ENCODE measurements at regions not wholly inside any gene's neighbourhood (a gene's known extent, or its start where the extent isn't known, plus 50 kb on each side); places are given as distances from the start of the nearest gene placed in this dataset.

DNA sequence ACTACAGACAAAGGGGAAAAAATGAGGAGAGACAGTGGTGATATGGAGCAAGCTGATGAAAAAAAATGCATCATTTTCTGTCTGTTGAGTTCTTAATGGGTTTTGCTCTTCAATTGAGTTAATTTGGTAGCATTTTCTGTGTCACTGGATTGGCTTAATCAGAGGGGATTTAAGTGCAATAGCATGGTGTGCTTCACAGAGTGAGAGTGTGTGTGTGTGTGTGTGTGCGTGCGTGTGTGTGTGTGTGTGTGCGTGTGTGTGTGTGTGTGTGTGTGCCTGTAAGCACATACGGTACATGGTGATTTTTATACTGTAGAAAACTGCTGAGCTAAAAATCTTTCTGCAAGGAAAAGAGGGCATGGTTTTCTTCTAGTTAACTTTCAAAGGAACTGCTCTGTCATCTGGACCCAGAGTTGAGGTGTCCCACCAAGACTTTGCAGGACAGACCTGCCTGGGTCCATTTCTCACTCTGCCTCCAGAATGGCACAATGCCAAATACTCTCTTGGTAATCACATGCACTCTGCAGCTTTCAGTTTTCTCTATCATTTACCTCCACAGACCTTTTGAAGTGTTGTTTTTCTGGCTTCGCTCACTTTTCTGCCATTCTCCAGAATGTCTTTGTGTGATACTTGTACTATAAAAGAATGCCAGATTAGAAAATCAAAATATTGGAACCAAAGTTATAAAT, 952.6 kb upstream of the SOX9 start:
- CTCF ChIA-PET: no interaction called here
- POLR2A ChIA-PET: no interaction called here
- ATAC-seq (no peak), DNase-seq (ENCODE audit: low read depth, low spot score) (no peak)
- no peak overlapping the region for H3K27ac ChIP-seq (ENCODE audit: low read length)
- peaks cover 2% of the 10 kb centered on the region; the same call in 1 of the 2 replicates for H3K4me1 ChIP-seq (ENCODE audit: control insufficient read depth, insufficient read depth, low read length)
- TF ChIP-seq, protein P1, sequence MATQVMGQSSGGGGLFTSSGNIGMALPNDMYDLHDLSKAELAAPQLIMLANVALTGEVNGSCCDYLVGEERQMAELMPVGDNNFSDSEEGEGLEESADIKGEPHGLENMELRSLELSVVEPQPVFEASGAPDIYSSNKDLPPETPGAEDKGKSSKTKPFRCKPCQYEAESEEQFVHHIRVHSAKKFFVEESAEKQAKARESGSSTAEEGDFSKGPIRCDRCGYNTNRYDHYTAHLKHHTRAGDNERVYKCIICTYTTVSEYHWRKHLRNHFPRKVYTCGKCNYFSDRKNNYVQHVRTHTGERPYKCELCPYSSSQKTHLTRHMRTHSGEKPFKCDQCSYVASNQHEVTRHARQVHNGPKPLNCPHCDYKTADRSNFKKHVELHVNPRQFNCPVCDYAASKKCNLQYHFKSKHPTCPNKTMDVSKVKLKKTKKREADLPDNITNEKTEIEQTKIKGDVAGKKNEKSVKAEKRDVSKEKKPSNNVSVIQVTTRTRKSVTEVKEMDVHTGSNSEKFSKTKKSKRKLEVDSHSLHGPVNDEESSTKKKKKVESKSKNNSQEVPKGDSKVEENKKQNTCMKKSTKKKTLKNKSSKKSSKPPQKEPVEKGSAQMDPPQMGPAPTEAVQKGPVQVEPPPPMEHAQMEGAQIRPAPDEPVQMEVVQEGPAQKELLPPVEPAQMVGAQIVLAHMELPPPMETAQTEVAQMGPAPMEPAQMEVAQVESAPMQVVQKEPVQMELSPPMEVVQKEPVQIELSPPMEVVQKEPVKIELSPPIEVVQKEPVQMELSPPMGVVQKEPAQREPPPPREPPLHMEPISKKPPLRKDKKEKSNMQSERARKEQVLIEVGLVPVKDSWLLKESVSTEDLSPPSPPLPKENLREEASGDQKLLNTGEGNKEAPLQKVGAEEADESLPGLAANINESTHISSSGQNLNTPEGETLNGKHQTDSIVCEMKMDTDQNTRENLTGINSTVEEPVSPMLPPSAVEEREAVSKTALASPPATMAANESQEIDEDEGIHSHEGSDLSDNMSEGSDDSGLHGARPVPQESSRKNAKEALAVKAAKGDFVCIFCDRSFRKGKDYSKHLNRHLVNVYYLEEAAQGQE (IDR thresholded peaks at IDR 0.05; ENCODE audit: insufficient read depth in 1 of 2, low read depth in 2 of 2, low read length in 1 of 2): no peak
- TF ChIP-seq POLR2AphosphoS5 (IDR thresholded peaks at IDR 0.05; ENCODE audit: low read depth, low read length) (no peak), SIN3A (IDR thresholded peaks at IDR 0.05; ENCODE audit: borderline replicate concordance, insufficient read depth, low read depth, low read length) (no peak), TCF7L2 (IDR thresholded peaks at IDR 0.05; ENCODE audit: low read depth, low read length) (no peak)
- TF ChIP-seq, protein P2, sequence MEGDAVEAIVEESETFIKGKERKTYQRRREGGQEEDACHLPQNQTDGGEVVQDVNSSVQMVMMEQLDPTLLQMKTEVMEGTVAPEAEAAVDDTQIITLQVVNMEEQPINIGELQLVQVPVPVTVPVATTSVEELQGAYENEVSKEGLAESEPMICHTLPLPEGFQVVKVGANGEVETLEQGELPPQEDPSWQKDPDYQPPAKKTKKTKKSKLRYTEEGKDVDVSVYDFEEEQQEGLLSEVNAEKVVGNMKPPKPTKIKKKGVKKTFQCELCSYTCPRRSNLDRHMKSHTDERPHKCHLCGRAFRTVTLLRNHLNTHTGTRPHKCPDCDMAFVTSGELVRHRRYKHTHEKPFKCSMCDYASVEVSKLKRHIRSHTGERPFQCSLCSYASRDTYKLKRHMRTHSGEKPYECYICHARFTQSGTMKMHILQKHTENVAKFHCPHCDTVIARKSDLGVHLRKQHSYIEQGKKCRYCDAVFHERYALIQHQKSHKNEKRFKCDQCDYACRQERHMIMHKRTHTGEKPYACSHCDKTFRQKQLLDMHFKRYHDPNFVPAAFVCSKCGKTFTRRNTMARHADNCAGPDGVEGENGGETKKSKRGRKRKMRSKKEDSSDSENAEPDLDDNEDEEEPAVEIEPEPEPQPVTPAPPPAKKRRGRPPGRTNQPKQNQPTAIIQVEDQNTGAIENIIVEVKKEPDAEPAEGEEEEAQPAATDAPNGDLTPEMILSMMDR (IDR thresholded peaks at IDR 0.05): no peak
- in situ Hi-C loops (cut with HindIII; ENCODE audit: low pct_unique_long_range_greater_than_20kb, low sequenced_read_pairs): no loop called here
- intact Hi-C loops (cut with micrococcal nuclease; ENCODE audit: unreplicated experiment): no loop called here
- no TSS peak for BruUV-seq (replicated peaks)
- H3K9me3 ChIP-seq (ENCODE audit: control insufficient read depth, insufficient read depth, low read depth, low read length): no peaks in the 10 kb centered on the region
- no peak overlapping the region for H3K4me3 ChIP-seq (ENCODE audit: low read depth in 2 of 2, low read length in 2 of 2)
- H3K36me3 ChIP-seq (ENCODE audit: control insufficient read depth, insufficient read depth, low read length): no peaks in the 10 kb centered on the region
- peaks cover 2% of the 10 kb centered on the region; the same call in 1 of the 2 replicates for H3K27me3 ChIP-seq (ENCODE audit: control insufficient read depth, insufficient read depth, low read length)

- Histone ChIP-seq H3K9me3 (ENCODE audit: control insufficient read depth, insufficient read depth, low read depth, low read length) (no peaks in the 10 kb centered on the region), H3K4me3 (ENCODE audit: low read depth in 2 of 2, low read length in 2 of 2) (no peak overlapping the region), H3K36me3 (ENCODE audit: control insufficient read depth, insufficient read depth, low read length) (no peaks in the 10 kb centered on the region), H3K27ac (ENCODE audit: low read length) (no peak overlapping the region), H3K4me1 (ENCODE audit: control insufficient read depth, insufficient read depth, low read length) (no peaks in the 10 kb centered on the region), H3K27me3 (ENCODE audit: control insufficient read depth, insufficient read depth, low read length) (peaks cover 2% of the 10 kb centered on the region; the same call in 1 of the 2 replicates)
- no peak for ATAC-seq
- intact Hi-C loops (cut with micrococcal nuclease; ENCODE audit: unreplicated experiment) (no loop called here), in situ Hi-C loops (cut with HindIII; ENCODE audit: low pct_unique_long_range_greater_than_20kb, low sequenced_read_pairs) (no loop called here)
- ChIA-PET CTCF (no interaction called here), POLR2A (no interaction called here)
- BruUV-seq (replicated peaks): no TSS peak
- TF ChIP-seq POLR2AphosphoS5 (IDR thresholded peaks at IDR 0.05; ENCODE audit: low read depth, low read length) (no peak), TCF7L2 (IDR thresholded peaks at IDR 0.05; ENCODE audit: low read depth, low read length) (no peak)
- TF ChIP-seq, protein P1 (IDR thresholded peaks at IDR 0.05; ENCODE audit: insufficient read depth in 1 of 2, low read depth in 2 of 2, low read length in 1 of 2): no peak
- TF ChIP-seq, protein P2 (IDR thresholded peaks at IDR 0.05): no peak
- DNase-seq (ENCODE audit: low read depth, low spot score): no peak
Measured at GRCh38 chr17:71170070-71170469, 950.8 kb upstream of the SOX9 start.

Data from Panc1 (cell line).